22Rv1 (cell line): ENCODE measurements at regions not wholly inside any gene's neighbourhood (a gene's known extent, or its start where the extent isn't known, plus 50 kb on each side); places are given as distances from the start of the nearest gene placed in this dataset.
A peak's percentile ranks its signal among the peaks of the same experiment; 100 is the strongest.

Source experiments
- H3K27ac ChIP-seq: fragments of 450-650 bp; 2 replicates; pipeline ENCODE4 v1.5.1; 2017
- ZFX ChIP-seq: fragments of 450-650 bp; IDR thresholded peaks from 2 replicates; pipeline ENCODE4 v1.6.1; 2017; ENCODE audit warnings: antibody characterized with exemption, borderline replicate concordance
- TF ChIP-seq, protein P1 (sequence below): fragments of 450-650 bp; IDR thresholded peaks from 2 replicates; pipeline ENCODE4 v1.5.1; 2017; ENCODE audit warnings: mild to moderate bottlenecking

DNA sequence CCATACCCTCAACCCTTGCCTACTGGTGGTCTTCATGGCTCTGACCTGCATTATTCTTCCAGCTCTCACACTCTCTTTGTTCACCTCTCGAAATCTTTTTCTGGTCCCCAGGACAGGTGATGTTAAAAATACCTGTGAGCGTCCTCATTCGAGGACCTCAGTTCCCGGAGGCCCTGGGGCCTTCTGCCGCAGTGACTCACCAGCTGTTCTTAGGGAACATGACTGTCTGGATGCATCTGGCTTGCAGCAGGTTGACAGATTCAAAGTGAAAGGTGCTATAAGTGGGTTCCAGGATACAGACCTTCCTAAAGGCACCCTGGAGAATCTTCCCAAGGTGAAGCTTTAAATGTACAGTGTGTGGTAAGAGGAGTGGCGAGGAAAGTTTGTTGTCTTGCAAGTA, 210.4 kb upstream of the KCNG1 start:
- TF ChIP-seq, protein P1, sequence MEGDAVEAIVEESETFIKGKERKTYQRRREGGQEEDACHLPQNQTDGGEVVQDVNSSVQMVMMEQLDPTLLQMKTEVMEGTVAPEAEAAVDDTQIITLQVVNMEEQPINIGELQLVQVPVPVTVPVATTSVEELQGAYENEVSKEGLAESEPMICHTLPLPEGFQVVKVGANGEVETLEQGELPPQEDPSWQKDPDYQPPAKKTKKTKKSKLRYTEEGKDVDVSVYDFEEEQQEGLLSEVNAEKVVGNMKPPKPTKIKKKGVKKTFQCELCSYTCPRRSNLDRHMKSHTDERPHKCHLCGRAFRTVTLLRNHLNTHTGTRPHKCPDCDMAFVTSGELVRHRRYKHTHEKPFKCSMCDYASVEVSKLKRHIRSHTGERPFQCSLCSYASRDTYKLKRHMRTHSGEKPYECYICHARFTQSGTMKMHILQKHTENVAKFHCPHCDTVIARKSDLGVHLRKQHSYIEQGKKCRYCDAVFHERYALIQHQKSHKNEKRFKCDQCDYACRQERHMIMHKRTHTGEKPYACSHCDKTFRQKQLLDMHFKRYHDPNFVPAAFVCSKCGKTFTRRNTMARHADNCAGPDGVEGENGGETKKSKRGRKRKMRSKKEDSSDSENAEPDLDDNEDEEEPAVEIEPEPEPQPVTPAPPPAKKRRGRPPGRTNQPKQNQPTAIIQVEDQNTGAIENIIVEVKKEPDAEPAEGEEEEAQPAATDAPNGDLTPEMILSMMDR, result no peak
- no peak for TF ChIP-seq ZFX
- H3K27ac ChIP-seq, result no peak overlapping the region

DNA sequence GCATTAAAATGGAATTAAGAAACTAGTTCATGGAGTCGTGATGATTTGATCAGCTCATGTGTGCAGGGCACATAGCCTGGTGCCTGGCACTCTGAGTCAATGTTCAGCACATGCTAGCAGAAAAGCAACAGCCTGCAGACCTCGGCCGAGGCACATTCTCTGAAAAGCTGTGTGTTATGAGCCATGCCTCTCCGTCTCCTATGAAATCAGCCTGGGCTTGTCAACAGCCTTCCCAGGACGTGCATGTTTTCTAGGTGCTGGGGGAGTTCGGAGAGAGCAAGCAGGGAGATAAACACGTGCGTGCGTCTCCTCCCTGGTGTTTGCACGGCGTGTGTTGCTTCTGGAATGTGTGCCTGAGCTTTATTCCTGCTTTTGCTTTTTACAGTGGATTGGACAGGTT, 207.8 kb upstream of the KCNG1 start:
- TF ChIP-seq, protein P1, result no peak
- no peak for TF ChIP-seq ZFX
- no peak overlapping the region for H3K27ac ChIP-seq

DNA sequence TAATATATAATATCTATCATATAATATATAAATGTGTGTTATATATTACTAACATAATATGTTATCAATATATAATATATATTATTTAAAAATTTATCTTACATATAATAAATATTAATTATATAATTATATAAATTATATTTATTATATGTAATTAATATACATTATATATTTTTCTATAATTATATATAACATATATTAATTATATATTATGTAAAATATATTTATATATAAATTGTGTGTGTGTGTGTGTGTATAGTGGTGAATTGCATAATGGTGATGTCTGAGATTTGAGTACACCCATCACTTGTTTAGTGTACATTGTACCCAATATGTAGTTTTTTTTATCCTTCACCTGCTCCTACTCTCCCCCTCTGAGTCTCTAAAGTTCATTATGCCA, 205.9 kb upstream of the KCNG1 start:
- H3K27ac ChIP-seq, result no peak overlapping the region
- no peak for TF ChIP-seq ZFX
- TF ChIP-seq, protein P1, result no peak

DNA sequence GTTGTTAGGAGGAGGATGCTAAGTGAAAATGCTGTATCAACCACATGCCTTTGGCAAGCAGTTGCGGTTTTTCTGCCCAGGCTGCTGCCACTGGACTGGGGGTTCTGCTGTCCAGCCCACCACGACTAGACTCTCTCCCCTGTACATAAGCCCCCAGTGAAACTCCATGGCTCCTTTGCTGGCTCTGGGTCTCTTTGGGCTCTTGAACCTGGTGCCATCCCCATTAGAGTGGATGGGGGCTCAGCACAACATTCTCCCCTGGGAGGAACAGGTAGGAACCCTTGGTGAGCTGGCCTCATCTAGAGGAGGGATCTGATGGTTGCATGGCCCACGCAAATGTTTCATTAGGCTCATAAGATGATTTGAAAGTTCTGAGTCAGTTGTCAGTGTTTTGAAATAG, 204.8 kb upstream of the KCNG1 start:
- TF ChIP-seq, protein P1, result no peak
- TF ChIP-seq ZFX, result no peak
- H3K27ac ChIP-seq, result no peak overlapping the region

DNA sequence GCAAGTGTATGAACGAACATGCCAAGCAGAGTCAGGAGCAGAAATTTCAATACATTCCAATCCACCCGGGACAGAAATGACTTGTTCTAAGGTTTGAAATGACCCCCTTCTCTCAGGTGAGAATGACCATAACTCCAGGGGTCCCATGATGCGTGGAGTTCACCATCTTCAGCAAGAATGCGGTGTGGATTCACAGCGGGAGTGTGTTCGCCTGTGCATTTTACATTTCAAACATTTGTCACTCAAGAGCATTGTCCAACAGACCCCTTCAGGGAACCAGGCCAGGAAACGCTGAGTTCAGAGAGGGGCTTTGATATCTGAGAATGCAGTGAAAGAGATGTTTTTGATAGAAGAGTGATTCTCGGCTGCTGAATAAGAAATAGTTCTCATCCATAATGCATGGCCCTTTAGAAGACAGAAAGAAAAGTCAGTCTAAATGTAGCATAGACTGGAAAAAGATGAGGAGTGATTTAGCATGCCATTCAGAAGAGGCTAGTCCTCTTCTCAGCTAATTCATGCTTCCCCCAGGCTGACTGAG, 200.3 kb upstream of the KCNG1 start:
- no peak for TF ChIP-seq ZFX
- H3K27ac ChIP-seq, result no peak overlapping the region

DNA sequence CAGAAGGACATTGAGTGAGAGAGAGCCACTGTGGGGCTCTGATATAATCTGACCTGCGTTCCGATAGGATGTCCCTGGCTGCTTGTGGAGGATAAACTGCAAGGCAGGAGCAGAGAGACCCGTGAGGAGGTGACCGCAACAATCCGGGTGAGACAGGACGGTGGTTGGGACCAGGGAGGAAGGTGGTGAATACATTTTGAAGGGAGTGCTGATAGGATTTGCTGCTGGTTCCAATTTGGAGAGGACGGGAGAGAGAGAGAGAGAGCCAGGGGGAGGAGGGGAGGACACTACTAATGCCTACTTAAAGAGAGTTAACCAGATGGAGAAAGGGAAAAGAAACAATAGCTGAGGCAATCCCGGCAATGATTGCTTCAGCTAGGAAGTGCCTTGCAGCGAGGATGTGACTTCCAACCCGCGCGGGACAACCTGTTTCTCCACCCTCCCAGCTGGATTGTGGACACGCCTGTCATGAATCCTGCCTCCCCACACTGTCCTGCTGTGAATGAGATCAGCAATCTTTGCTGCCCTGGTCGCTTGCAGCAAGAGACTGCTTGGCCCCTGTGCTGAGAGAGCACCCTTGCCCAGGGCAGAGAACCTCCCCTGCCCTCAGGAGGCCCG, 199.0 kb upstream of the KCNG1 start:
- H3K27ac ChIP-seq, result 0 out of 2 replicates have a peak overlapping the region, but pooled peaks have one; percentile 12
- no peak for TF ChIP-seq ZFX
- TF ChIP-seq, protein P1, result no peak

DNA sequence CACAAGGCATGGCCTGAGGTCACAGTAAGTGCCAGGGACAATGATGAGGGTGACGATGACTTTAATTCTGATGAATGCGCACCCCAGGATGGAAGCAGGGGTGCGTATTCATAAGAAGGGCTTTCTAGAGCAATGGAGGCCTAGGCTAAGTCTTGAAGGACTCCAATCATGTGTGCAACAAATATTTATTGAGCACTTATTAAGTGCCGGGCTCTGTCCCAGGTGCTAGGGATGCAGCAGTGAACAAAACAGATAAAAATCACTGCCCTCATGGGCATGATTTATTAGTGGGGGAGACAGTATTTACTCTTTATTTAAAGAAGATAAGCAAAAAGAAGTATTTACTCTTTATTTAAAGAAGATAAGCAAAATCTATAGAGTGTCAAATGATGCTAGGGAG, 198.2 kb upstream of the KCNG1 start:
- TF ChIP-seq ZFX, result no peak
- TF ChIP-seq, protein P1, result no peak

DNA sequence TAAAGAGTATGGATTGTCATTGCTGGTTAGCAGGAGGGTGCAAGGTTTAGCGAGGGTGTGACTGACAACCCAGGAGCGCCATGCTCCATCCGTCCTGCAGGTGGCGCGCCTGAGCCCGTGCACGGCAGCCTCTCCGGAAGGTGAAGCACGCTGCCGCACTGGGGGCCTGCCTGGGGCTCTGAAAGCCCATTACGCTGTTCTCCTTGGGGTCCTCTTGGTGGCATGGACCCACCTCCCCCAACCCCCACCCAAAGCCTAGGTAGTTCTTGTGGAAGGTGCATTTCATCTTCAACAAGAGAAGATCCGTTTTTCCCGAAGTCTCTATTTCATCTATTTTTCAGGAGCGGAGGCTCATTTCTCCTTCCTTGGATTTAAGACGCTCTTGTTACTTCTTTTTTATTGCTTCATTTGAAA, 197.4 kb upstream of the KCNG1 start:
- H3K27ac ChIP-seq, result no peak overlapping the region

More for the DNA sequence above, 198.2 kb upstream of the KCNG1 start:
- H3K27ac ChIP-seq, result no peak overlapping the region

More for the DNA sequence above, 197.4 kb upstream of the KCNG1 start:
- TF ChIP-seq ZFX, result no peak
- TF ChIP-seq, protein P1, result peak; percentile 97
